NCI-H526 treated with DMSO at 0.1 percent for 48 hours (cell line): ENCODE measurements at regions not wholly inside any gene's neighbourhood (a gene's known extent, or its start where the extent isn't known, plus 50 kb on each side); places are given as distances from the start of the nearest gene placed in this dataset.

ENCODE experiments used
- DNase-seq: peaks from one replicate; lab custom pipeline; 2025; lab: John Stamatoyannopoulos, UW

DNA sequence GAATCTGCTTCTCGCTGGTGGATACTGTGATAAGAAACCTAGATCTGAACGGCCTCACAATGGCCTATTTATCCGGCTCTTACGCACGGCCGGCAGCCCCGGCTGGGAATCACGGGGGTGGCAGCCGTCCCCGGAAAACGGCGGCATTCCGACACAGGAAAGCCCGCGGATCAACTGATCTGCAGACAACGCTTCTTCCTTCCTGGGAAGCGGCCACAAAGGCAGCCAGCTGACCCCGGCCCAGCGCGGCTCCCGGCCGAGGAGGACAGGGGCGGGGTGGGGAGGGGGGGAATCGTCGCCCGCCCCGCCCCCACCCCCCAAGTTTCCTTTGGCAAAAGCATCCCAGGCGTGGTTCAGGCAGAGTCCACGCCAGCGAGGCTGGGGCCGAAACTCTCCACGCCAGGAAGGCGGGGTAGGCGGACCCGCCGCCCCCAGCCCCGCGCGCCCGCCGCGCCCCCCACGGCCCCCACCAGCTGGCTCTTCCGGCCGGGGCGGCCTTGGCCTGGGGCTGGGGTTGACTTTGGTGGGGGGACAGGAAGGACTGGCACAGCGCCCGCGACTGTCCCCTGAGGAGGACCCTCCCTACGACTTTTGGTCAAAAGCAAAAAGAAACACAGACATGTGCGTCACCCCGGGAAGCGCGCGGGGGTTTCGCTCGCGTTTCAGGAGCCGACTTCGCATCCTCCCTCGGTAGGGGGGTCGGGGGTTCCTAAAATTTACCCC, 247.7 kb upstream of the ANKRD55 start:
- no peak for DNase-seq

DNA sequence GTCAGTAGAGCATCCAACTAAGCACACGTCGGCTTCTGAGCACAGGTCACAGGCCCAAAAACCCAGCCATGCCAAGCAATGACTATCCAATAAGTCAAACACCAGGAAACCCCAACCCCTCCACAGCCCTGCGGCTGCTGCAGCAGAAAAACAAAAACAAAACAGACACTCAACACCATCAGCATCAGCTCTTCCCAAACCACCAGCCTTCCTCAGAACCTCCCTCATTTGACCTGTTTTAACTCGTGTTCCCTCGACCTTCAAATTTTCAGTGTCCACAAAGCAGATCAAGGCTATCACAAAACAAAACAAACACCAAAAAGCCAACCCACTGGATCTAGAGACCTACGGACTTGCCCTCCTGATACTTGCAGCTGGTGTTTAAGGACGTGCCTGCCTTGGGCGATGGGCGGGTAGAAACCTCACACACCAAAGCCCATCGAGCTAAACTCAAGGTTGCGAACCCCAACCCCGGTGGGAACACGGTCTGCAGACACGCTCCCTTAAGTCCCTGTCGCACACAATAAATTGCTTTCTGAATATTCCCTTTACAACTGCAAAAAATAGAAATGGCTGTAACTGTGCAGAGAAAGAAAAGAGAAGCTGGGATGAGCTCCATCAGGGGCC, 247.1 kb upstream of the ANKRD55 start:
- no peak for DNase-seq

DNA sequence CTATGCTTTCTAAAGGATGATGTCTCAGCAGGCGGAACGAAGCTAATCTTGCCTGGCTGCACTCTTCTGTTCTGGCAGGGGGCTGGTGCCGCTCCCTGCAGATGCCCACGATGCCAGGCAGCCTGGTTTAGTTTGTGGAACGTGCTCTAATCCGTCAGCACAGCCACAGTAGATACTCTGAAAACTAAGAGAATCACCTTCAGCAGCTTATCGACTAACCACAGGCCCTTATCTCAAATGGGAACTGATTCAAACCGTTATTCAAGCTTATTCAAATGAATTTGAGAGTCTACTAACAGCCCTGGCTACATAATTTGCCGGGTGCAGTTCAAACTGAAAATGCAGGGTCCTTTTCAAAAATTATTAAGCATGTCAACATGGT, 246.6 kb upstream of the ANKRD55 start:
- DNase-seq: no peak

DNA sequence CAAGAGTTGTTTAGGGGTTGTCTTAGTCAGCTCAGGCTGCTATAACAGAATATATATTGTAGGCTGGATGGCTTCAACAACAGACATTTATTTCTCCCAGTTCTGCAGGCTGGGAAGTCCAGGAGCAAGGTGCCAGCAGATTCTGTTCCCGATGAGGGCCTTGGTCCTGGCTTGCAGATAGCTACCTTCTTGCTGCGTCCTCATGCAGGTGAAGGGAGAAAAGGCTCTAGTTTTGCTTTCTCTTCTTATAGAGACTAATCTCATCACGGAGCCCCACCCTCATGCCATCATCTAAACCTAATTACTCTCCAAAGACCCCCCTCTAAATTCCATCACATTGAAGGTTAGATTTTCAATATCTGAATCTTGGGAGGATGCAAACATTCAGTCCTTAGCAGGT, 246.0 kb upstream of the ANKRD55 start:
- no peak for DNase-seq

DNA sequence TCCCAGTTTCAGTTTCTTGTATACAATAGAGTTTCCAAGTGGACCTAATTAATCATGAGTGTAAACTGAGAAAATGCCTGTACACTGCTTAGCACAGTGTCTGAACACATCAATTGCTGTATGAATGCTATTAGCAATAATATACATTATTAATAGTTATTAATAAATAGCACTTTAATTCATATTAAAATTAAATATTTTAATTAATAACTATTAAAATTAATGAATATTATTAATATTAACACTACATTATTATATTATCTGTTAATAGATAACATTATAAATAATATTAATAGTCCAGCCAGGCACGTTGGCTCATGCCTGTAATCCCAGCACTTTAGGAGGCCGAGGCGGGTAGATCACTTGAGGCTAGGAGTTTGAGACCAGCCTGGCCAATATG, 244.9 kb upstream of the ANKRD55 start:
- no peak for DNase-seq

DNA sequence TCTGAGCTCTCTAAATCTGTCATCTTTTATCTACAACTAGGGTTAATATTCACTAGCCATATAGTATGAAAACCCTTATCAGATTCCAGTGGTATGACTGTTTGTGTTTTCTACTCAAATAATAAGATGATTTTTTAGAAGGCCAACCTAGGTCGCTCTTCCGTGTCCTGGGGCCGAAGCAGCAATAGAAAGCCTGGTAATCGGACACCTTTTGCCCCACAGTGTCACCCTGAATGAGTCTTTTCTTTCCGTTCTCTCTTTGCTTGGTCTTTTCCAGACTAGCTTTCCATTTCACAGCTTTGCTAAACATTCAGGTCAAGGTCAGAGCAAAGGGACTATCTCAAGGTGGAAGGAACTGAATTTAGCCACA, 243.3 kb upstream of the ANKRD55 start:
- no peak for DNase-seq

DNA sequence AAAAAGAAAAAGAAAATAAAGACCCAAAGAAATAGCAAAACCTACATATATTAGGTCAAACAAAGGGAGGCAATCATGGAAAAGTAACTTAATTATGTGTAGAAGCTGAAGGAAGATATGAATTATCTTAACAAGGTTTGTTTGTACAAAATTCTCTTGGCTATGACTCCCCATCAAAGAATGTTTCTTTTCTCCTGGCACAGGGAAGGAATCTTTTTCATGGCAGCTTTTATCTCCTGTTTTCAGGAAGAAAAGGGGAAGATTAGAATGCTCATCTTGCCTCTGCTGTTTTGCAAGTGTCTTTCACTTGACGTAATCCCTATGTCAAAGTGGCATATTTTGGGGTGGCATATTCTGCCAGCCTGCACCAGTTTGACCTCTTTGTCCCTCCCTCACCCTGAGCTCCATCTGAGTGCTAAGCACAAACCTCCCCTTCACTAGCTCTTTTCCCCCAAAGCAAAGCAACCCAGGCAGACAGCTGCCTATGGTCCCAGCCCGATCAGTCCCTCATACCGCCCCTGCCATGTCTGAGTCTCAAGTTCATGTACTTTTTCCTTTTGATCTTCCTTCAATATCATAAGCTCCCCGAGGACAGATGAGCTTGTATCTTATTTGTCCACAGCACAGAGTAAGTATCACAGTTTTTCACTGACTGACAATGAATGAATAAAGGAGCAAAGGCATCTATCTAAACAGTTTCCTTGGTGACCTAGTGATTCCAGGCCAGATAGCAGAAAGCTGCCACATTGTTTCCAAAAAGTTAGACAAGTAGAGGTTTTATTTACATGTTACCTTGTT, 242.8 kb upstream of the ANKRD55 start:
- DNase-seq: no peak

DNA sequence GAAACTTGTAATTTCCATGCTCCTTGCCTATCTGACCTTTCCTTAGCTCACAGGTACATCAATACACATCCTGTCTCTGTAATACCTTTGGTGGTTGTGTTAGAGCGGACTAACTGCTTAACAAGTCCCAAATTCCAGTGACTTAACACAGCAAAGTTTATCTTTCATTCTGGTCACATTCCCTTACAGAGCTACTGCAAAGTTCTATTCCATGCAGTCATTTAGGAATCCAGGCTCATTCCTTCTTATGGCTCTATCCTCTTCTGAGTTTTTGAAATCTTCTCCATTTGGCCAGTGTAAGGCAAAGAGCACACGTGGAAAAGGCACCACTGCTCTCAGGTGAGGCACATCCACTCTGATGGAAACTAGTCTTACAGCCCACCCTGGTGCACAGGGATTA, 238.6 kb upstream of the ANKRD55 start:
- DNase-seq: no peak

DNA sequence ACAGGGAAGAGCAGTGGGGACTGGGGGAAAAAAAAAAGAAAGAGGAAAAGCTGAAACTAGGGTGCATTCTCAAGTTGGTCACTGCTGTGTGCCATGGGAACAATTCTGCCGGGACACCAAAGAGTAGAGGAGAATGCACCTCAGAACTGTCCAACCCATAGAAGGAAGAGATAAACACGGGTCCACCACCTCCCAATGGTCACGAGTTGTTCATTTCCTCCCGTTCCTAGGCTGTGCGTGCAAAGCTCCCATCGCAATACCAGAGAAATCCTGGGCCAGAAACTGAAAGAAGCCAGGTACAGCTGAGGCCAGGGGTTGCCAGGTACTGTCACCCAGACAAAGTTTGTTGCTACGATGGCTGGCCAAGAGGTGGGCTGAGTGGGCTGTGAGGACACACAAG, 236.9 kb upstream of the ANKRD55 start:
- no peak for DNase-seq

DNA sequence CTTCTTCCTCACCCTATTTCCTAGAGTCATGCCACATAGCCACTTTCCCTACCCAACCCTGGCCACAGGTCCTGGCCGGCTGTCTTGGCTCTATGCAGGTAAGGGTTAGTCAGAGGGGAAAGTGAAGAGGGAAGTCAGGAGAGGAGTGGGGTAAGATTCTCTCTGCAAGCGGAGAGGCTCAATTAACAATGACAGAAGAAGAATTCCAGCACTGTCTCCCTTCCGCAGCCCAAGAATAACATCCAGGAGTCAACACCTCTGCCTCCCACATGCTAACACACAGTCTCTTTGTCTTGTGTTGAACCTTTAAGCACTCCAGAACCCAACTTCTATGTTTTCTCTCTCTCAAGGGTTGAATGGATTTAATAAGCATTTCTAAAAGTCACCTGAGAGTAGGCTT, 235.1 kb upstream of the ANKRD55 start:
- DNase-seq: no peak

DNA sequence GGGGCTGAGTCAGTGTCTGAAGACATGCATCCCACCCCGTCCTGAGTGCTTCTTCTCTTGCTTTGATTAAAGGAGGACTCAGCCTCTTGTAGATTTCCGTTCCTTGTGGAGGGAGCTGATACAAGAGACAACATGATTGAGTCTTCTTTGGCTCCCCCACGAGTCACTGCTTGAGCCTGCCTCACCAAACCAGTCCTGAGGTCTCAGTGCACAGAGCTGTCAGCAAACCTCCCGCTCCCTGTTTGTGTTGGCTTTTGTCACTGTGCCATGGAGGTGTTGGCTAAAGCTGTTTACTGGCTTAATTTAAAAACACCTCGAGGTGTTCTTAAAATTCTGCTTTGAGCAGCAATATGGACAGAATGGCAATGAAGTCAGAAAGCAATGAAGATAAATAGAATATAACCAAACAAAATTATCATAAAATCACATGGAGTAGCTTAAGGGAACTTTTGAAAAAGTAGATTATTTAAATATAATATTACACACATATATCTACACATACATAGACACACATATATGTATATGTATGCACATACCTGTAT, 234.1 kb upstream of the ANKRD55 start:
- no peak for DNase-seq

DNA sequence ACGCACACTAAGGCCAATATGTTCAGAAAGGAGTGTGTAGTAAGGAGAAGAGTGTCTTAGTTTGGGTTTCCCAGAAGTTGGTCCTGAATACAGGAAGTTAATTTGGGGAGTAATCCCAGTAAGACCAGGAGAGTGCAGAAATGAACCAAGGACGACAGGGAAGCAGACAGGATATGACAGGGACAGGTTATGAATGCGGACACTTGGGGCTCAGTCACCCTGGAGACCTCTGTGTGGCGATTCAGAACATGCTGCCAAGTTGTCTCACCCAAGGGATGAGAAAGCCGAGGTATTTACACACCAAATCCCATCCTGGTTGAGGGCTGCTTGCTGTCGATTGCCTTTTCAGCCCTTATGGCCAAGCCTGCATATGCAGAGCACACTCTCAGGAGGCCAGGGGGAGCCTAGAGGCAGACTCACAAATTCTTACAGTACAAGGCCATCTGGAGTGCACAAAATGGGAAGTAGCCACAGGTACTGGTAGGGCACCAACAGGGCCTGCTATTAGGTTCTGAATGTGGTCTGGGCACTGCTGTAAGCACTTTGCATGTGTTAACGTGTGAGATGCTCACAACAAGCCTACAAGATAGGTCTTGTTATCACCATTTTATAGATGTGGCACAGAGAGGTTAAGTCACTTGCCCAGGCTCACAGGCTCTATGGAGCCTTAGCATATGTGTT, 233.1 kb upstream of the ANKRD55 start:
- DNase-seq: no peak

DNA sequence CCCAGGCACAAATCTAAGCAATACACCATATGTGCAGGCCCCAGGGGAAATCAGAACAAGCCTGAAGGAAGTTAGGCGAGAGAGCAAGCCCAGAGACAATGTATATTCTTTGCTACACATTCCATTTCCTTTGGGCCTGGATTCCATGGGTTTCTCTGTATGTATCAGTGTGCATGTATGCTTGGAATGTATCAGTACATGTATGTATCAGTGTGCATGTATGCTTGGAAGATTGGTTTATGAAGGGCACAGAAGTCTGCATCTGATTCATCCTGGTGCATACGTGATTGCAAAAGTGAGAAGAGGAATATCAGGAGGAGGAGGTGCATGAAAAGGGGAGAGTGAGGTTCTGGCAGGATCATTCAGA, 232.6 kb upstream of the ANKRD55 start:
- no peak for DNase-seq

DNA sequence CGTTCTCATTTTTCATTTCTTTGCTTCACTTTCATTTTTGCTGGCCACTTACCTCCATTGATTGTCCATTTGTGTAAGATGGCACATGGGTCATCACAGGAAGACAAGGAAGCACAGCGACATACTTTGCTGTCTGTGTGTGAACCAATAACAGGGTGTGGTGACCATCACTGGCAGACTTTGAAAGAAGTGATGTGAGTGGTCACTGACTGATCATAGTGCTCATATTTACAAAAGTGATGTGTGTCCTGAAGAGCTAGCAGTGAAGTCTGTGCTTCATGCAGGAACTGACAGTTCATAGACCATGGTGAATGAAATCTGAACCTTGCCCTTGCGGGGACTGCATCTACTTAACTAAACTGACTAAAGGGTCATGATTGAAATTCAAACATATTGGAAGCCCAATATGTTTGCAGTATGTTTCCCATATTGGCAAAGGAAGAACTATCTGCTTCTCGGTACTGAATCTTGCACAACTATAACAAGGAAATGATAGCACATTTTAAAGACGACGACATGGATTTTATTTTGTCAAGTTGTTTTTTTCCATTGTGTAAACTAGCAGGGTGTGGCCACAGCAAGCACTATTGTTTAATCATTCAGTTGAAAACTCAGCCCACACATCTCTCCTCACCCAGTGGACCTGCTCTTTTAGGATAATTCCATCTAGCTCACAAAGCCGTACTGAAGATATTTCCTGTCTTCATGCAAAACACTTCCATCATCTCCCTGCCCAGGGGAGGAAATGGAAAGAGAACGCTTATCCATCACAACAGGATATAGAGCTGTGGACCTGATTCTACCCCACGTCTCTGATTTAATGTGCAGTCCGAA, 232.0 kb upstream of the ANKRD55 start:
- no peak for DNase-seq

DNA sequence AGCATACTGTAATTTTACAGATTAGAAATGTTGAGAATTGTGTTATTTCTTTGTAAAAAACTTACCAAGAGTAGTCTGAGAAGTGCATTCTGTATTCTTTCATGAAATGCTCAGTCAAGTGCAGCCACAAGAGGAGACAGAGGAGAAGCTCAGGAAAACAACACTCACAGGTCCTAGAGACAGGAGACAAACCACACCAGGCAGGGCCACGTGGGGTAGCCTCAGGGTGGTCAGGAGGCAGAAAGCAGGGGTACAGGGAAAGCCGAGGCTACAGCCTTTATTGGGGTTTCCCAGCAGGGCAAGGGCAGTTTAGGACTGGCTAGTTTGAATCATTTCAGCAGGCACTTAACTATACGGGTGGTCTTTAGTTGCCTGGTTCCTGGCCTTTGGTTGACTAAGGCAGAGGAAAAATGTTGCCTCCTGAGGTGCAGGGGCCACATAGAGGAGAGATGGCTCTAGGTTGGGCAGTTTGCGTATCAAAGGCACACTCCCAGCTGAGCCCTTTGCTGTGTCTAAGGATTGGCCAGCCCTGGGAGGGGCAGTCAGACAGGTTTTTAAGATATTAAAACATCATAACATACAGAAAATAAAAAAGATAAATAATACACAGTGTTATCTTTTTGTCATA, 230.9 kb upstream of the ANKRD55 start:
- DNase-seq: no peak

DNA sequence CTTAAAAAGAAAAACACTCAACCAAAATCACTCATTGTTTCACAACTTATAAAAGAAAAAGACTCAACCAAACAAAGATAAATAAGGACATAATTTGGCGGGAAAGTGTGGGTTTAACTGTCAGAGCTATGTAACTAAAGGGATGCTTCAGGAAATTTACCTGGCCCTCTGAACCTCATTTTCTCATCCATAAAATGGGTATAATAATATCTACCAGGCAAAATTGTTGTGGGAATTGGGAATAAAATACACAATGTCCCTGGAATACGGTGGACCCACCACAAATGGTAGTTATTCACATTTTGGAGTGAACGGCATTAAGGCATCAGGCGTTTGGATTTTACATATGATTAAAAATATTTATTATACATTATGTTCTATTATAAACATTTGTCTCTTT, 228.5 kb upstream of the ANKRD55 start:
- DNase-seq: no peak

DNA sequence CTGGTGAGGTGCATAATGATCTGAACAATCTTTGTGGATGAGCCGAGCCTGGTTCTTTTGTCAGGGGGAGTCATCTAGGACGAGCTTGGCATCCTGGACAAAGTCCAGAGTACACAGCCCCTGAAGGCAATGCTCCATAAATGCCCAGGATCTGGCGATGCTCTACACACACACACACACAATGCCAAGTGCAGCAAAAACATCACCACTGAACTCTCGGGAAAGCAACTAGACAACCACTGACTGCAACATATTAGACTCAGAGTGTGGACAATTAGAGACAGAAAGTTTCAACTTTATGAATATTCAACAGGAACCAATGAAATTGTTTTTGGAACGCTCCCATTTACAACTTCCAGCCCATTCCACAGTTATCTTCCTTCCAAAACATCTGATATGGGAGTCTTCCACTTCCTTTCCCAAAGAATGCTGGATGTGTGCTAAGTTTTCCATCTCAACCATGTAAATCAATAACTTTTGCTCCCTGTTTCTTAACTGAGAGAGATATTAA, 227.6 kb upstream of the ANKRD55 start:
- no peak for DNase-seq

DNA sequence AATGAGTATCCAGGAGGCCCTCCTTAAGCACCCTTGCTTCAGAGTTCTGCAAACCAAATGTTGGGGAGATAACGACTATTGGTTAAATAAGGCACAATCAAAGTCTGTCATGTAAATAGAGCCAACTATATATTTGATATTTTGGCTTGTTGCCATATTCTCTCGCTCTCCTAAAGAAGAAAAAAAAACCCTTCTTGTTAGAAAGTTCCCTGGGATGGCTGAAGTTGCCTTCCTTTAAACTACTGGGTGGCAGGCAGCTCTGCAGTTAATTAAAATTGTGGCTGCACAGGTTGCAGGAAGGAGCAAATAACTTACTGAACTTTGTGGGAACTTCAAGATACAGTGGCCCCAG, 227.0 kb upstream of the ANKRD55 start:
- no peak for DNase-seq

DNA sequence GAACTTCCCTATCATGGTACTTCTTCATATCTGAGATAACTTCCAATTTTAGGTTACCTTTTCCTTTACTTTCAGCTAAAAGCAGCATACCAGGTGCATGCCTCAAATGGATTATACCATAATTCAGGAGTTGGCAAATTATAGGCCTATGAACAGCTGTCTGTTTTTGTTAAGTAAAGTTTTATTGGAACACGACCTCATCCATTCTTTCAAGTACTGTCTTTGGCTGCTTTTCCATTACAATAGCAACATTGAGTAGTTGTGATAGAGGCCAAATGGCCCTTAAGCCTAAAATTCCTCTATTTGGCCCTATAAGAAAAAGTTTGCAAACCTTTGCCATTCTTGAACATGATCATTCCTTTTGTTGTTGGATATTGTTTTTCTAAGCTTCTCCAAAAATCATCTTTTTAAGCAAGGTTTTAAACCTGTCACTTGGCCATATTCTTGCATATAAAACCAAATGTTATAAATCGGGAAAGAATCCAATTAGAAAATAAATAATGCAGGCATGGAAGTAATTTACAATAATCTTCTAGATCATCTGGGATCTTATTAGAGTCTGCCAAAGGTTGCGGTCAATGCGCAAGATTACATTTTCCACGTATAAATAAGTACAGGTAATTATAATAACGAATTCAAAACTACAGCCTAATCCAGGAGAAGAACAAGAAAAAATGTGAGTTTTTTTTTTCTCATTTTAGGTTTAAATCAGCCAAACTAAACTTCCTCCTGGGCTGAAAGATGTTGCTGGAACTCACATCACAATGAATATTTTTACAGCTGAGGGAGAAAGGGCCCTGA, 226.5 kb upstream of the ANKRD55 start:
- no peak for DNase-seq
